ENCODE measurements at regions not wholly inside any gene's neighbourhood (a gene's known extent, or its start where the extent isn't known, plus 50 kb on each side); places are given as distances from the start of the nearest gene placed in this dataset.

GRCh38 chr4:184936071-184936470 lies 82.2 kb upstream of the HELT start:
- TF ChIP-seq PPARA (CRISPR knock-in tag; IDR thresholded peaks at IDR 0.05; ENCODE audit: borderline replicate concordance): no peak
- no peak for TF ChIP-seq ZNF8 (CRISPR knock-in tag; IDR thresholded peaks at IDR 0.05)
- TF ChIP-seq GLIS3 (CRISPR knock-in tag; IDR thresholded peaks at IDR 0.05): no peak
- no peak for TF ChIP-seq BACH2 (CRISPR knock-in tag; IDR thresholded peaks at IDR 0.05; ENCODE audit: borderline replicate concordance)
- no peak for TF ChIP-seq TCF4 (CRISPR knock-in tag; IDR thresholded peaks at IDR 0.05; ENCODE audit: borderline replicate concordance)
- no peak for TF ChIP-seq ZC3H10 (CRISPR knock-in tag; IDR thresholded peaks at IDR 0.05)
- TF ChIP-seq ZFP30 (CRISPR knock-in tag; IDR thresholded peaks at IDR 0.05): no peak
- no peak for TF ChIP-seq PATZ1 (CRISPR knock-in tag; IDR thresholded peaks at IDR 0.05; ENCODE audit: borderline replicate concordance)
- TF ChIP-seq OSR1 (CRISPR knock-in tag; IDR thresholded peaks at IDR 0.05): no peak
- TF ChIP-seq TSHZ2 (CRISPR knock-in tag; IDR thresholded peaks at IDR 0.05): no peak
- TF ChIP-seq RARB (CRISPR knock-in tag; IDR thresholded peaks at IDR 0.05): no peak
- TF ChIP-seq ZNF70 (CRISPR knock-in tag; IDR thresholded peaks at IDR 0.05): no peak
- no peak for TF ChIP-seq ZFP3 (CRISPR knock-in tag; IDR thresholded peaks at IDR 0.05)
- ATAC-seq: no peak

GRCh38 chr4:184937030-184937710 lies 81.1 kb upstream of the HELT start:
- no peak for ATAC-seq
- TF ChIP-seq PPARA (CRISPR knock-in tag; IDR thresholded peaks at IDR 0.05; ENCODE audit: borderline replicate concordance): no peak
- no peak for TF ChIP-seq PATZ1 (CRISPR knock-in tag; IDR thresholded peaks at IDR 0.05; ENCODE audit: borderline replicate concordance)
- no peak for TF ChIP-seq RARB (CRISPR knock-in tag; IDR thresholded peaks at IDR 0.05)
- TF ChIP-seq ZC3H10 (CRISPR knock-in tag; IDR thresholded peaks at IDR 0.05): no peak
- TF ChIP-seq TCF4 (CRISPR knock-in tag; IDR thresholded peaks at IDR 0.05; ENCODE audit: borderline replicate concordance): no peak
- TF ChIP-seq TOX (CRISPR knock-in tag; IDR thresholded peaks at IDR 0.05; ENCODE audit: borderline replicate concordance): no peak
- no peak for TF ChIP-seq SNAI2 (CRISPR knock-in tag; IDR thresholded peaks at IDR 0.05)
- no peak for TF ChIP-seq ZNF8 (CRISPR knock-in tag; IDR thresholded peaks at IDR 0.05)
- TF ChIP-seq ESRRG (CRISPR knock-in tag; IDR thresholded peaks at IDR 0.05): no peak
- no peak for TF ChIP-seq CREB5 (CRISPR knock-in tag; IDR thresholded peaks at IDR 0.05; ENCODE audit: low read depth)
- TF ChIP-seq CSRNP3 (CRISPR knock-in tag; IDR thresholded peaks at IDR 0.05): no peak
- no peak for TF ChIP-seq TSHZ2 (CRISPR knock-in tag; IDR thresholded peaks at IDR 0.05)
- no peak for TF ChIP-seq ZFP30 (CRISPR knock-in tag; IDR thresholded peaks at IDR 0.05)
- TF ChIP-seq GLIS3 (CRISPR knock-in tag; IDR thresholded peaks at IDR 0.05): no peak
- TF ChIP-seq ARNTL (CRISPR knock-in tag; IDR thresholded peaks at IDR 0.05; ENCODE audit: borderline replicate concordance, low read depth): no peak
- TF ChIP-seq CSDC2 (CRISPR knock-in tag; IDR thresholded peaks at IDR 0.05): no peak

All from SK-N-SH treated with all-trans-retinoic acid at 6 μM for 48 hours (cell line).